ENCODE measurements at regions not wholly inside any gene's neighbourhood (a gene's known extent, or its start where the extent isn't known, plus 50 kb on each side); places are given as distances from the start of the nearest gene placed in this dataset.

DNA sequence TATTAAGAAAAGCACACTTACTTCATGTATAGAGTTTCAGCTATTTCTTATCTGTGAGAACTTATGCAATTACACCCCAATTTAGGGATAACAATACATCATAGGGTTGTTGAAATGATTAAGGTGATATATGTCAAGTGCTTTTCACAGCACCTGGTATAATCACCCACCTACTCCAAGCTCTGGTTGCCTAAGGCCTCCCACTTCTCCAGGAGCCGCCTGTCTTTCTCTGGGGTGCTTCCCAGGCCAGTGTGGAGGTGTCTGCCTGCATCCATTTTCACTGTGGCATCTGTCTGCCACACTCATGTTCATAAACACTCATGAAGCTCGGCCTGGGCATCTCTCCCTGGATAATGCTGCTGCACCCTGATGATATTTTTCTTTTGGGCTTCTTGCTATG, 250.3 kb downstream of the STK31 start:
- Histone ChIP-seq H3K4me3 (ENCODE audit: low read length) (no peak overlapping the region), H3K9ac (ENCODE audit: low read length) (no peak overlapping the region), H4K20me1 (ENCODE audit: insufficient read depth, low read length) (no peaks in the 10 kb centered on the region), H3K9me3 (ENCODE audit: insufficient read depth, low read length) (no peaks in the 10 kb centered on the region), H3K79me2 (ENCODE audit: low read length) (no peaks in the 10 kb centered on the region), H3K27me3 (ENCODE audit: low read depth, low read length) (0 out of 2 replicates have a peak, but pooled peaks cover 2% of the 10 kb centered on the region), H3K4me2 (ENCODE audit: low read length) (no peak overlapping the region), H3K4me1 (ENCODE audit: low read length) (no peaks in the 10 kb centered on the region), H3K27ac (ENCODE audit: low read length) (no peak overlapping the region), H3K36me3 (replicated peaks; ENCODE audit: low read depth, low read length) (no peaks in the 10 kb centered on the region), H2AFZ (ENCODE audit: low read depth, low read length) (no peak overlapping the region)
- TF ChIP-seq EZH2phosphoT487 (IDR thresholded peaks at IDR 0.05; ENCODE audit: low read depth) = no peak
- TF ChIP-seq, protein P1, sequence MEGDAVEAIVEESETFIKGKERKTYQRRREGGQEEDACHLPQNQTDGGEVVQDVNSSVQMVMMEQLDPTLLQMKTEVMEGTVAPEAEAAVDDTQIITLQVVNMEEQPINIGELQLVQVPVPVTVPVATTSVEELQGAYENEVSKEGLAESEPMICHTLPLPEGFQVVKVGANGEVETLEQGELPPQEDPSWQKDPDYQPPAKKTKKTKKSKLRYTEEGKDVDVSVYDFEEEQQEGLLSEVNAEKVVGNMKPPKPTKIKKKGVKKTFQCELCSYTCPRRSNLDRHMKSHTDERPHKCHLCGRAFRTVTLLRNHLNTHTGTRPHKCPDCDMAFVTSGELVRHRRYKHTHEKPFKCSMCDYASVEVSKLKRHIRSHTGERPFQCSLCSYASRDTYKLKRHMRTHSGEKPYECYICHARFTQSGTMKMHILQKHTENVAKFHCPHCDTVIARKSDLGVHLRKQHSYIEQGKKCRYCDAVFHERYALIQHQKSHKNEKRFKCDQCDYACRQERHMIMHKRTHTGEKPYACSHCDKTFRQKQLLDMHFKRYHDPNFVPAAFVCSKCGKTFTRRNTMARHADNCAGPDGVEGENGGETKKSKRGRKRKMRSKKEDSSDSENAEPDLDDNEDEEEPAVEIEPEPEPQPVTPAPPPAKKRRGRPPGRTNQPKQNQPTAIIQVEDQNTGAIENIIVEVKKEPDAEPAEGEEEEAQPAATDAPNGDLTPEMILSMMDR (IDR thresholded peaks at IDR 0.05; ENCODE audit: low read depth, low read length) = no peak

DNA sequence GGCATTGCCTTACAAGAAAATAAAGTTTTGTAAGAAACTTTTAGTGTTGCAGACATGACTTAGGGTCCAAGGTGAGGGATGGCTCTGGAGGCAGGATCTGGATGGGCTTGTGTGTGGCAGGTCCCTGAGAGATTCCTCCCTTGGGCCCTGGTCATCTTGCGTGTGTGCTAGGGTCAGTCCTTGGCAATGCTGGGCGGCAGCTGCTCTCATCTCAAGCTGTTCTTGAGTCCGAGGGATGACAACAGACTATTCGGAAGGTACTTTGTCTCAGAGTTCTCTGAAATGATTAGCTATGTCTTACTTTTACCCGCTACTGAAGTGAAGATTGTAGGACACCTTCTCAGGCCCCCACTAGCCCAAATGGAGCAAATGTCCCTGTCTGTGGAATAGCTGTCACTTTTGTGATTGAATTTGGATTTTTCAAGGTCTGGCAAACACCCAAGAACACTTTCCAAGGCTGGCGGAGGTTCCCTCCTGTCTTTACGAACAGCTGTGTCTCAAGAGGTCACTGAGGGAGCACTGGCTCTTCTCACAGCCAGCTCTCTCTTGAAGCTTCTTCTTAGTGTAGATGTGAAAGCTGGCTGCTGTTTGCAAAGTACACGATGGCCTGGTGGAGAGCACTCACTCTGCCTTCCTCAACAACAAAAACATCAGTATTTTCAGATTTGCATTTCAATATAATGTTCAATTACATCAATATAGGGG, 253.6 kb downstream of the STK31 start:
- Histone ChIP-seq H3K27ac (ENCODE audit: low read length) (no peak overlapping the region), H3K79me2 (ENCODE audit: low read length) (no peaks in the 10 kb centered on the region), H3K27me3 (ENCODE audit: low read depth, low read length) (0 out of 2 replicates have a peak, but pooled peaks cover 2% of the 10 kb centered on the region), H3K9me3 (ENCODE audit: insufficient read depth, low read length) (no peaks in the 10 kb centered on the region), H2AFZ (ENCODE audit: low read depth, low read length) (no peak overlapping the region), H4K20me1 (ENCODE audit: insufficient read depth, low read length) (no peaks in the 10 kb centered on the region), H3K4me2 (ENCODE audit: low read length) (no peak overlapping the region), H3K9ac (ENCODE audit: low read length) (no peak overlapping the region), H3K4me3 (ENCODE audit: low read length) (no peak overlapping the region), H3K36me3 (replicated peaks; ENCODE audit: low read depth, low read length) (no peaks in the 10 kb centered on the region), H3K4me1 (ENCODE audit: low read length) (0 out of 2 replicates have a peak, but pooled peaks cover 3% of the 10 kb centered on the region)
- TF ChIP-seq EZH2phosphoT487 (IDR thresholded peaks at IDR 0.05; ENCODE audit: low read depth) = no peak
- TF ChIP-seq, protein P1 (IDR thresholded peaks at IDR 0.05; ENCODE audit: low read depth, low read length) = no peak

DNA sequence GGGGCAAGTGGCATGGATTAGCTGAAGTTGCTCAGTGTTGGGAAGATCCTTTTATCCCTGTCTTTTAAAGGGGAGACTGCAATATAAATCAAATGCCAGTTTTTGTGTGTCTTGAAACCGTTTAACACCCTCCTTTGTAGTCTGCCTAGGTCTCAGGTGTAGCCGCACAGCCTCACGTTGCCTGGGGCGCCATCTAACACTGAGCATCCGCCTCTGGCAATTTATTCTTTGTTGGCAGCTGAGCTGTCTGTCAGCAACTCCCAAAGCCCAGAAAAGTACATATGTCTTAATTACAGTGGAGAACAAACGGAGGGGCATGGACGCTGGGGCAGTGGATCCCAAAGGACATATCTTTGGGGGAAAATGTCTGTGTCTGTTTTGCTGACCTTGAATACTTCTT, 254.7 kb downstream of the STK31 start:
- no peaks in the 10 kb centered on the region for H4K20me1 ChIP-seq (ENCODE audit: insufficient read depth, low read length)
- 0 out of 2 replicates have a peak, but pooled peaks cover 4% of the 10 kb centered on the region for H3K4me1 ChIP-seq (ENCODE audit: low read length)
- no peaks in the 10 kb centered on the region for H3K36me3 ChIP-seq (replicated peaks; ENCODE audit: low read depth, low read length)
- no peaks in the 10 kb centered on the region for H3K9me3 ChIP-seq (ENCODE audit: insufficient read depth, low read length)
- no peak overlapping the region for H3K9ac ChIP-seq (ENCODE audit: low read length)
- no peaks in the 10 kb centered on the region for H3K79me2 ChIP-seq (ENCODE audit: low read length)
- no peaks in the 10 kb centered on the region for H3K27me3 ChIP-seq (ENCODE audit: low read depth, low read length)
- H3K4me2 ChIP-seq (ENCODE audit: low read length) = no peak overlapping the region
- no peak for TF ChIP-seq EZH2phosphoT487 (IDR thresholded peaks at IDR 0.05; ENCODE audit: low read depth)
- TF ChIP-seq, protein P1 (IDR thresholded peaks at IDR 0.05; ENCODE audit: low read depth, low read length) = no peak
- H3K4me3 ChIP-seq (ENCODE audit: low read length) = no peak overlapping the region
- H3K27ac ChIP-seq (ENCODE audit: low read length) = no peak overlapping the region
- no peak overlapping the region for H2AFZ ChIP-seq (ENCODE audit: low read depth, low read length)

DNA sequence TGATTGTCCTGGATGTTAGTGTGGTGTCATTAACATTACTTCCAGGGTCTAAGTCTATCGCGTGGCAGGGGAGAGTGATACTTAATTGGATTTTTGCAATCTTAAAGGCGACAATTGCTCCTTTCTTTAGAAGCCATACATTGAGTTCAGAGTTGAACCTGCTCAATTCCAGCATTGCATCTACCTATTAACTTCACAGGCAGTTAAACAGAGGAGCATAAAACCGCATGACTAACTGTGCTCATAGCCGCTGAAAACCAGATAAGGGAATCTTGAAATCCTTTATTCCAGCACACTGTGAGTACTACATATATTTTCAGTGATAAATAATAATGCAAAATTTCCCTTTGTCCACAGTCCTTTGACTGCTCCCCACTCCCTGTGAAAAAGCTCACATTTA, 255.3 kb downstream of the STK31 start:
- no peak for TF ChIP-seq EZH2phosphoT487 (IDR thresholded peaks at IDR 0.05; ENCODE audit: low read depth)
- TF ChIP-seq, protein P1 (IDR thresholded peaks at IDR 0.05; ENCODE audit: low read depth, low read length) = no peak
- Histone ChIP-seq H3K9me3 (ENCODE audit: insufficient read depth, low read length) (no peaks in the 10 kb centered on the region), H2AFZ (ENCODE audit: low read depth, low read length) (no peak overlapping the region), H3K79me2 (ENCODE audit: low read length) (no peaks in the 10 kb centered on the region), H3K4me2 (ENCODE audit: low read length) (no peak overlapping the region), H4K20me1 (ENCODE audit: insufficient read depth, low read length) (no peaks in the 10 kb centered on the region), H3K4me1 (ENCODE audit: low read length) (0 out of 2 replicates have a peak, but pooled peaks cover 8% of the 10 kb centered on the region), H3K36me3 (replicated peaks; ENCODE audit: low read depth, low read length) (no peaks in the 10 kb centered on the region), H3K9ac (ENCODE audit: low read length) (no peak overlapping the region), H3K4me3 (ENCODE audit: low read length) (no peak overlapping the region), H3K27me3 (ENCODE audit: low read depth, low read length) (no peaks in the 10 kb centered on the region), H3K27ac (ENCODE audit: low read length) (no peak overlapping the region)
